HG02759 (cell line): ENCODE measurements at regions not wholly inside any gene's neighbourhood (a gene's known extent, or its start where the extent isn't known, plus 50 kb on each side); places are given as distances from the start of the nearest gene placed in this dataset.
A peak's percentile ranks its signal among the peaks of the same experiment; 100 is the strongest.

Experiments
- ATAC-seq: cut with Tn5 transposase; IDR thresholded peaks from one replicate; pipeline ENCODE4 v1.9.1; 2021; ENCODE audit warnings: mild to moderate bottlenecking, moderate library complexity; ENCODE audit not compliant: unreplicated experiment

GRCh38 chr6:12577124-12577850, 139.3 kb upstream of the PHACTR1 start:
- no peak for ATAC-seq

GRCh38 chr6:12578097-12578496, 138.5 kb upstream of the PHACTR1 start:
- ATAC-seq: no peak

- no peak for ATAC-seq
Observed at GRCh38 chr6:12578751-12579150, 137.8 kb upstream of the PHACTR1 start.

GRCh38 chr6:12580290-12580689, 136.3 kb upstream of the PHACTR1 start:
- ATAC-seq: no peak

GRCh38 chr6:12582421-12583110, 134.0 kb upstream of the PHACTR1 start:
- no peak for ATAC-seq

- ATAC-seq: no peak
Observed at GRCh38 chr6:12584631-12585405, 131.7 kb upstream of the PHACTR1 start.

GRCh38 chr6:12585497-12585958, 131.0 kb upstream of the PHACTR1 start:
- ATAC-seq: no peak

GRCh38 chr6:12586721-12587480, 129.7 kb upstream of the PHACTR1 start:
- ATAC-seq: no peak

GRCh38 chr6:12590901-12591300, 125.7 kb upstream of the PHACTR1 start:
- no peak for ATAC-seq

GRCh38 chr6:12592634-12593033, 123.9 kb upstream of the PHACTR1 start:
- no peak for ATAC-seq

GRCh38 chr6:12593771-12594529, 122.6 kb upstream of the PHACTR1 start:
- ATAC-seq: peak; percentile 4

- ATAC-seq: peak; percentile 45
Observed at GRCh38 chr6:12594530-12594893, 122.1 kb upstream of the PHACTR1 start.

- peak; percentile 75 for ATAC-seq
Observed at GRCh38 chr6:12595161-12595811, 121.3 kb upstream of the PHACTR1 start.

GRCh38 chr6:12596731-12597130, 119.8 kb upstream of the PHACTR1 start:
- ATAC-seq: no peak

GRCh38 chr6:12598919-12599318, 117.6 kb upstream of the PHACTR1 start:
- no peak for ATAC-seq

- ATAC-seq: no peak
Observed at GRCh38 chr6:12601881-12602280, 114.7 kb upstream of the PHACTR1 start.

- ATAC-seq: no peak
Observed at GRCh38 chr6:12602342-12602741, 114.2 kb upstream of the PHACTR1 start.

GRCh38 chr6:12602951-12603672, 113.5 kb upstream of the PHACTR1 start:
- ATAC-seq: no peak

- ATAC-seq: no peak
Observed at GRCh38 chr6:12603673-12604049, 112.9 kb upstream of the PHACTR1 start.
